Colonic mucosa (tissue), 4 donors: ENCODE measurements at regions not wholly inside any gene's neighbourhood (a gene's known extent, or its start where the extent isn't known, plus 50 kb on each side); places are given as distances from the start of the nearest gene placed in this dataset.

Experiments
- DNase-seq: peaks from one replicate; pipeline ENCODE4 v3.0.0-alpha.2; 2020
- H3K27ac ChIP-seq: fragments of 200-600 bp; one replicate; pipeline ENCODE4 v1.8.0; 2021
- H3K27me3 ChIP-seq: fragments of 200-600 bp; one replicate; pipeline ENCODE4 v1.8.0; 2021
- H3K36me3 ChIP-seq: fragments of 200-600 bp; one replicate; pipeline ENCODE4 v1.8.0; 2021
- H3K4me1 ChIP-seq: fragments of 200-600 bp; one replicate; pipeline ENCODE4 v1.8.0; 2021; ENCODE audit warnings: mild to moderate bottlenecking
- H3K4me3 ChIP-seq: fragments of 200-600 bp; one replicate; pipeline ENCODE4 v1.8.0; 2021
- H3K9ac ChIP-seq, 2 donors: one replicate each; pipeline ENCODE4 v1.7.0; 2013; ENCODE audit warnings: control low read depth in 2 of 2, low read depth in 2 of 2, low read length in 2 of 2
- H3K9me3 ChIP-seq: fragments of 200-600 bp; one replicate; pipeline ENCODE4 v1.8.0; 2021
- intact Hi-C: fragments of 100-400 bp; cut with DNase I; formaldehyde crosslinking; loops from one replicate; pipeline ENCODE4 v1.14.1; 2022
- TF ChIP-seq, protein P1 (sequence below): fragments of 200-600 bp; IDR thresholded peaks from one replicate; pipeline ENCODE4 v1.8.0; 2022; ENCODE audit warnings: antibody characterized with exemption, mild to moderate bottlenecking
- donor health status: healthy.
- donor health status: DM: no; HTN: no; CAD: no.
- donor health status: DM: no; HTN: no; CAD: no.

- no peak overlapping the region for H3K4me3 ChIP-seq
- no peak overlapping the region for H3K27ac ChIP-seq
- intact Hi-C loops = no loop called here
- no peak for DNase-seq
- TF ChIP-seq, protein P1, sequence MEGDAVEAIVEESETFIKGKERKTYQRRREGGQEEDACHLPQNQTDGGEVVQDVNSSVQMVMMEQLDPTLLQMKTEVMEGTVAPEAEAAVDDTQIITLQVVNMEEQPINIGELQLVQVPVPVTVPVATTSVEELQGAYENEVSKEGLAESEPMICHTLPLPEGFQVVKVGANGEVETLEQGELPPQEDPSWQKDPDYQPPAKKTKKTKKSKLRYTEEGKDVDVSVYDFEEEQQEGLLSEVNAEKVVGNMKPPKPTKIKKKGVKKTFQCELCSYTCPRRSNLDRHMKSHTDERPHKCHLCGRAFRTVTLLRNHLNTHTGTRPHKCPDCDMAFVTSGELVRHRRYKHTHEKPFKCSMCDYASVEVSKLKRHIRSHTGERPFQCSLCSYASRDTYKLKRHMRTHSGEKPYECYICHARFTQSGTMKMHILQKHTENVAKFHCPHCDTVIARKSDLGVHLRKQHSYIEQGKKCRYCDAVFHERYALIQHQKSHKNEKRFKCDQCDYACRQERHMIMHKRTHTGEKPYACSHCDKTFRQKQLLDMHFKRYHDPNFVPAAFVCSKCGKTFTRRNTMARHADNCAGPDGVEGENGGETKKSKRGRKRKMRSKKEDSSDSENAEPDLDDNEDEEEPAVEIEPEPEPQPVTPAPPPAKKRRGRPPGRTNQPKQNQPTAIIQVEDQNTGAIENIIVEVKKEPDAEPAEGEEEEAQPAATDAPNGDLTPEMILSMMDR = no peak
- H3K9me3 ChIP-seq = no peaks in the 10 kb centered on the region
- no peak overlapping the region for H3K9ac ChIP-seq
- no peaks in the 10 kb centered on the region for H3K36me3 ChIP-seq
- no peaks in the 10 kb centered on the region for H3K27me3 ChIP-seq
- H3K4me1 ChIP-seq = no peaks in the 10 kb centered on the region
Measured at GRCh38 chr16:52929478-52930400, 123.0 kb downstream of the CHD9NB start.

- intact Hi-C loops = no loop called here
- Histone ChIP-seq H3K4me1 (no peaks in the 10 kb centered on the region), H3K9me3 (no peaks in the 10 kb centered on the region), H3K27ac (no peak overlapping the region), H3K36me3 (no peaks in the 10 kb centered on the region), H3K27me3 (no peaks in the 10 kb centered on the region), H3K9ac (no peak overlapping the region), H3K4me3 (no peak overlapping the region)
- no peak for DNase-seq
- TF ChIP-seq, protein P1 = no peak
Measured at GRCh38 chr16:52928955-52929354, 123.7 kb downstream of the CHD9NB start.

DNA sequence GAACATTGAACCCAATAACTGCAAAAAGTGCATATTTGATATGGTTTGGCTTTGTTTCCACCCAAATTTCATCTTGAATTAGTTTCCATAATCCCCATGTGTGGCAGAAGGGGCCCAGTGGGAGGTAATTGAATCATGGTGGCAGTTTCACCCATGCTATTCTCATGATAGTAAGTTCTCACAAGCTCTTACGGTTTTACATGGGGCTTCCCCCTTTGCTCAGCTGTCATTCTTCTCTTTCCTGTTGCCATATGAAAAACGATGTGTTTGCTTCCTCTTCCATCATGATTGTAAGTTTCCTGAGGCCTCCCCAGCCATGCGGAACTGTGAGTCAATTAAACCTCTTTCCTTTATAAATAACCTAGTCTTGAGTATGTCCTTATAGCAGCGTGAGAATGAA is 127.6 kb downstream of the CHD9NB start:
- intact Hi-C loops = no loop called here
- no peak overlapping the region for H3K27ac ChIP-seq
- H3K9me3 ChIP-seq = no peaks in the 10 kb centered on the region
- DNase-seq = no peak
- H3K36me3 ChIP-seq = no peaks in the 10 kb centered on the region
- no peak overlapping the region for H3K4me3 ChIP-seq
- H3K4me1 ChIP-seq = no peaks in the 10 kb centered on the region
- TF ChIP-seq, protein P1 = no peak
- H3K27me3 ChIP-seq = no peaks in the 10 kb centered on the region
- H3K9ac ChIP-seq = no peak overlapping the region

- no peaks in the 10 kb centered on the region for H3K27me3 ChIP-seq
- H3K9me3 ChIP-seq = no peaks in the 10 kb centered on the region
- no peak overlapping the region for H3K4me3 ChIP-seq
- no peak overlapping the region for H3K27ac ChIP-seq
- no peak for DNase-seq
- intact Hi-C loops = no loop called here
- H3K9ac ChIP-seq = no peak overlapping the region
- no peaks in the 10 kb centered on the region for H3K4me1 ChIP-seq
- TF ChIP-seq, protein P1 = no peak
- no peaks in the 10 kb centered on the region for H3K36me3 ChIP-seq
Measured at GRCh38 chr16:52924162-52924561, 128.5 kb downstream of the CHD9NB start.

GRCh38 chr16:52921104-52921503 is 131.6 kb downstream of the CHD9NB start:
- Histone ChIP-seq H3K9ac (no peak overlapping the region), H3K27ac (no peak overlapping the region), H3K9me3 (no peaks in the 10 kb centered on the region), H3K27me3 (no peaks in the 10 kb centered on the region), H3K4me1 (no peaks in the 10 kb centered on the region), H3K36me3 (no peaks in the 10 kb centered on the region), H3K4me3 (no peak overlapping the region)
- intact Hi-C loops = no loop called here
- TF ChIP-seq, protein P1 = no peak
- no peak for DNase-seq
